Caki2 (cell line): ENCODE measurements at regions not wholly inside any gene's neighbourhood (a gene's known extent, or its start where the extent isn't known, plus 50 kb on each side); places are given as distances from the start of the nearest gene placed in this dataset.
A peak's percentile ranks its signal among the peaks of the same experiment; 100 is the strongest.
"Not testable (repeated sequence)": the region's sequence is repeated elsewhere in the genome, so short reads cannot be mapped to it uniquely, and the experiment has no call there.

Source experiments
- DNase-seq: peaks from one replicate; pipeline ENCODE4 v3.0.0-alpha.2; 2015; ENCODE audit warnings: low read depth
- in situ Hi-C: cut with HindIII; loops from 2 replicates; pipeline ENCODE4 v1.10.0; 2016; ENCODE audit warnings: low sequenced_read_pairs, low pct_unique_long_range_greater_than_20kb, mixed read lengths

DNA sequence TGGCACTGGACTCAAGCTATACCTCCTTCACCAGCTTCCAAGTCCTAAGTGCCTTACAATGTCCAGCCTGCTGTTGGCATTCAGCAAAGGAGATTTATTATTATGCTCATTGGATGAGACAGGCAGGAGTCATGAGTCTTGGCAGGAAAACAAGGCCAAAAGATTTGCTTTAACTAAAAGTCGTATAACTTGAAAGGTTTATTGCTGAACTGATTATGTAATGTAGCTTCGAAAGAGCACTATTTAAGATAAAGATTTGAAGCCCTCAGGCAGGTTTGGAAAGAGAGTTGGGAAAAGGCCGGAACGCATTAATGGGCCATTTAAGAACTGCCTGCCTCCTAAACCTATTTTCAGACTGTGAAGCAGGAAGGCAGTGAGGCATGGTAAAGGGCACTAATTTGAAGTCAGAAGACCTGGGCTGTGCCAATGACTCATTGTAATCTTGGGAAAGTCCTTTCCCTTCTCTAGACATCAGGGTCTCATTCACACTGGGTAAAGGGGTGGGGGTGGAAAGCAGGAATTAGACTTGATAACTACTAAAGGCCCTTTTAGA is 280.5 kb upstream of the EDA2R start:
- in situ Hi-C loops = no loop called here
- DNase-seq = peak; percentile 58

DNA sequence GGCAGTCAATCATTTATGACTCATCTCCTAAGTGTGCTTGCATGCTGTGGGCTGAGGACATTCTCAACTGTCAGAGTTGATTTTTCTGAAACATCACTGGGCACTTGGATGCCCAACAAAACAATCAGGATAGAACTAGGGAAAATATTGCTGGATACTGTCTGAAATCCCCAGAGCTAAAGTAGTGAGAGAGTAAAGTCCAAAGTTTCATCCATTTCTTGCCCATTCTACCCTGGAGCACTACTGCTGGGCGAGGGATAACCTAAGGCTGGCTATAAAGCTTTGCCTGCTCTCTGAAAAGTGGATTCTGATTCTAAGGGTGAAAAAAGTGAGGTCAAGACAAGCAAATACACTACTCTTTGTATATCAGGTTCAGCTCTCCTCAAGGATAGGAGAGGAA is 279.6 kb upstream of the EDA2R start:
- in situ Hi-C loops = no loop called here
- DNase-seq = no peak

DNA sequence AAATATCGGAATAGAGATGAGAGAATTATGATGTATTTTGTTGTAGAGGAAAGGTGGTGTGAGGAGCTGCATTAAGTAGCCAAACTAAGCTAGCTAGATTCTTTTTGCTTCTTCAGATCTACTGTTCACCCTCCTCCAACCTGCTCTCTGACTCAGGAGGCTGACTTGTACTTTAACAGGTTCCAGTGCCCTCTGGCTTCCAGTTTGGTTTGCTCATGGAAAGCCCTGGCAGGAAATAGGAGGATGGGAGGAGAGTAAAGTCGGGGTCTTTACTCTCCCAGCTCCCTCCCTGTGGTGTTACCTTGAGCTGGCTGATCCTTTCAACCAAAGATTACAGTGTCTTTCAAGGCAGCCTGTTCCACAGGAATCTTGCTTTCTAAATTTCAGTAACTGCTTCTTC is 277.0 kb upstream of the EDA2R start:
- in situ Hi-C loops = no loop called here
- DNase-seq = no peak

DNA sequence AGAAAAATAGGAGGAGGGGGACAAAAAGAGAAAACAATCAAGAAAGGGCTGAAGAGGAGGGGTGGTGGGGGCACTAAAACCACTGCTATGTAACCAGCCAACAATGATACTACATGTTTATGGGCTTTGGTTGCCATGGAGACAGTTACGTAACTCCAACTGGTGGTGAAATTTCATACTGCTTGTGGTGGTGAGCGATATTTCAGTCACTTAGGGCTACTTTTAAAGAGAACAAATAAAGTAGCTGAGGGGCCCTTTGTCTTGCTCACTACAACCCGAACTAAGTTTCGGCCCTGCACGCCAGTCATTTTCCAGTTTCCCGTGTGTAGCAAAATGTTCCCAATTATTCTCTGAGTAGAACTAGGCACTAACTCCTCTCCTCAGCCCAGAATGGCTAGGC is 275.2 kb upstream of the EDA2R start:
- no peak for DNase-seq
- in situ Hi-C loops = no loop called here

DNA sequence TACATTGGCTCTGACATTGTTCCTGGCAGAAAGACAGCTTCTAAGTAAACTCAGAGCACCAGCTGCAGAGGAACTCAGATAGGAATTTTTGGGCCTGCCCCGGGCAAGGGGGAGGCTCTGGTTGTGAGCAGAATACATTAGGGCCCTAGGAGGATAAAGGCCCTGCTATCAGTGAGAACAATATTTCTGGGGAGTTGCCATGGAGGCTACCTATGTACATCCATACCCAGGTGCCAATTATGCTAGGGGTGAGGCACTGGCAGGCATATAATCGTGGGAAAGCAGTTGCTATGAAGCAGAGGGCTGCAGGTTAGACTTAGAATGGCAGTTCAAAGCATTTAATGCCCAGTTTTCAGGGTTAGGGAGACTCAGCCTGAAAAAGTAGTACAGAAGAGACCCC is 273.5 kb upstream of the EDA2R start:
- DNase-seq = no peak
- in situ Hi-C loops = no loop called here

DNA sequence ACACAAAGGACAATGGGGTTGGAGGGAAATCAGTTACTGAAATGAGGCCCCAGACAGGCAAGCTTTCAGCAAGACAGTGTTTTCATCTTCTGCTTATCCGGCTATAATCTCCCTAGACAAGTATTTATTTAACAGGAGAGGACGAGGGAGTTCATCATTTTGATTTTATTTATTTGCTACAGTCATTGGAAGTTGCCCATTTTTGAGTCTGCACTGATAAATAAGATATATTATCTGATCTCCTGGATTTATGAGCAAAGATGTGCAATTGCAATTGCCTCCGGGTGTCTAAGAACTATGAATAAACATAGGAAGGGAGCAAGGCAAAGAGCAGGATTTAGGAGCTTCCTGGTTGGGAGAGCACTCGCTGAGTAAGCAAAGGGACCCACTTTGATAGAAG is 263.2 kb upstream of the EDA2R start:
- peak; percentile 5 for DNase-seq
- in situ Hi-C loops = no loop called here

DNA sequence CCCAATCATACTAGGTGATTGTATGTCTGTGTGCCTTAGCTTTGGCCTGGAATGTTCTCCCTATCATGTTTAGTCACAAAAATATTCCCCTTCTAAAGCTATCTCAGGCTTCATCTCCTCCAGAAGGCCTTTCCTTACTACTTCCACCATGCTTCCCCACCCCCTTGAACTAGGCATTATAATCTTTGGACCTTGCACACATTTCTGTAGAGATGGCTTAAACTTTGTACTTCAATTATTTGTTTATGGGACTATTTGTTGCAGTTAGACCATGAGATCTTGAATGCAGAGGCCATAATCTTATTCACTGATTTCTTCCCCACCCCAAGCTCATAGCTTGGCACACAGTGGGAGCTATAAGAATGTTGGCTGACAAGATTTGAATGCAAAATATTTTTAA is 262.0 kb upstream of the EDA2R start:
- in situ Hi-C loops = no loop called here
- DNase-seq = no peak

DNA sequence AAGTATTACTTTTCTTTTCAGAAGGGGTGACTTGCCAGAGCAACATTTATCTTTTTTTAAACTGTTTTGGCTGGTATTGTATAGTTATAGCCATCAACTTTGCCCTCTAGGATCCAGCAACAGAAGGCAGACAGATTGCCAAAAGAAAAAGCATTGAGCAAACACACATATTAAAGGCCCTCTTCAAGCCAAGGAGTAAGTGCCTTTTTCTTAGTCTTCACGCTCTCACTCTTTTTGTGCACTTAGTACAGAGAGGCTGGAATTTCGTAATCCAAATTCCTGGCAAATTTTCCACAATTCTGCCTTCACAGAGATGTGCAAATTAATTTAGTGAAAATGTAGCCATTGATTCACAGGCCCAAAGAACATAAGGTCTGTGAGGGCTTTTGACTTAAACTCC is 253.1 kb upstream of the EDA2R start:
- in situ Hi-C loops = no loop called here
- DNase-seq = no peak

DNA sequence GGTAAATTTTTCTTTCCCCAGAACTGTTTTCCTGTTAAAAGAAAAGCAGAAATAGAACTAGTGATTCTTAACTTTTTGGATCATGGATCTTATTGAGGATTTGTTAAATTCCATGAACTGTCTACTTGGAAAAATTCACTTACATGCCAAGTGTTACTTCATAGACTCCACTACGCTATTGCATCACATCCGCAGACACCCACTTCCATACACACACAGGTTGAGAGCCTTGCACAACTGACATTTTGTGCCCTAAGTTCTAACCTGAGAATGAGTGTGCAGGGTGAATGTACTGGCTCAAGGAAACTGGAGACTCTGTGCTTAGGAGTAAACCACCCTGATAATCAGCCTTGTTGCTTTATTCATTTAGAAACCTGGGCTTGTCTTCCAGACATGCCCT is 250.5 kb upstream of the EDA2R start:
- in situ Hi-C loops = no loop called here

DNA sequence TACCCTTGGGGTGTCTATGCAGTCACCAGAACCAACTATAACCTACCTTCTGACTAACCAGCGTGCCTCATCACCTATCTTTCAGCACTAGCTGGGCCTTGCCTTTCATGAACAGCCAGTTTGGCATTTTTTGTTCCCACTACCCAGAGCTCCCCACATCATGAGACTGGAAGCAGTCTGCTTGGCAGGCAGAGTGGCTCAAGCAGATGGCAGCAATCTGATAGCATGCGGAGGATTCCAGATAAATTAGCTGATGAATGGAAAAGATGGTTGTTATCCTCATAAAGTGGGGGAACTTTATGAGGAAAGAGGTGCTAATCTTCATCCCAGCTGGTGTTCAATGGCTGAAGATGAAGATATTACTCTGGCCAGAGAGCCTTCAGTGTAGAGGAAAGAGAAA is 243.2 kb upstream of the EDA2R start:
- in situ Hi-C loops = no loop called here
- DNase-seq = no peak

More for the DNA sequence above, 250.5 kb upstream of the EDA2R start:
- DNase-seq = no peak

DNA sequence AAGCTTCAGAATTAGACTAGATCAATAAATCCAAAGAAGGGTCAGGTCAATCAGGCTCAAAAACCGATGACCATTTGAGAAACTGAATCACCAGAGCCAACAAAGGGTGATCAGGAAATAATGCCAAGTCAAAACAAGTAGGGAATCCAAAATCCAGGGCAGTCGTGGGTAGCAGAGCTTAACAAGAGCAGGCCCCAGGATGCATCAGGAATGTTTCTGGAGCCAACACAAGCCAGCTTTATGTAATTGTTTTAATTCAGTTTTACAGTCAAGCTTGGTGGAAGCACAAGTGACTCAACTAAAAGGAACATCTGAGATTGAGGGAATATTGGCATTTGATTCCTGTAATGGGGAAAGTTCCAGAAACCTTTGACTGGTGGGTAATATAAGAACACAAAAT is 237.9 kb upstream of the EDA2R start:
- in situ Hi-C loops = no loop called here
- DNase-seq = peak; percentile 2

DNA sequence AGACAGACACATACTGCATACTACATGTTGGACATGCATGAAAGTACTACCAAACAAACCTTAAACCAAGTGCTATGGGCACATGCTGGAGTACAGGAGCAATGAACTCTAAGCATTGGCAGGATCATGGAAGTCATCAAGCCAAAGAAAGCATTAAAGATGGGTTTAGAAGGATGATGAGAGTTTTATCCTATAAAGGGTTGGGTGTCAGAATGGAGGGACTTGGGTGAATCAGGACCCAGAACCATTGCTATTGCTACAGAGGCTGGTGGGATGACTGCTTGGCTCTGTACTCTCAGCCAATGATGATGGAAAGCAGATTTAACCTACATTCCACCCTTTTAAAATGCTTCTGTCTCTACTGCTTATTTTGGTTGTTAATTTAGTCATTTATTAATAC is 233.9 kb upstream of the EDA2R start:
- no peak for DNase-seq

DNA sequence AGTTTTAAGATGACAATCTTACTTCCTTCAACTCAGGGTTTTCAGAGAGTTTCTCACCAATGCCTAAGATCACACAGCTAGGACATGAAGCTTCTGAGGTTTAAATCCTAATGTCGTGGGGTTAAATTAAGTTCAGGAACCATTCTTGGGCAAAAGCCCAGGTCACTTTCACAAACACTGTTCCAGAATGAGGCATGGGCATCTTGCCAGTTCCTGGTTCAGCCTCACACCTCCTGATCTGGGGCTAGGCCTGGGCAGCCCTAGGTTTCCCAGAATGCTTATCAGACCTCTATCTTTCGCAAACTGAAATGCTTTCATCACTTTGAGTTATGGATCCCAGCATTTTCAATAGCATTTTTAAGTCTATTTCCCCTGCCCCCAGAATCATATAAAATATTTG is 224.8 kb upstream of the EDA2R start:
- no peak for DNase-seq
- in situ Hi-C loops = no loop called here

More for the DNA sequence above, 233.9 kb upstream of the EDA2R start:
- in situ Hi-C loops = no loop called here

DNA sequence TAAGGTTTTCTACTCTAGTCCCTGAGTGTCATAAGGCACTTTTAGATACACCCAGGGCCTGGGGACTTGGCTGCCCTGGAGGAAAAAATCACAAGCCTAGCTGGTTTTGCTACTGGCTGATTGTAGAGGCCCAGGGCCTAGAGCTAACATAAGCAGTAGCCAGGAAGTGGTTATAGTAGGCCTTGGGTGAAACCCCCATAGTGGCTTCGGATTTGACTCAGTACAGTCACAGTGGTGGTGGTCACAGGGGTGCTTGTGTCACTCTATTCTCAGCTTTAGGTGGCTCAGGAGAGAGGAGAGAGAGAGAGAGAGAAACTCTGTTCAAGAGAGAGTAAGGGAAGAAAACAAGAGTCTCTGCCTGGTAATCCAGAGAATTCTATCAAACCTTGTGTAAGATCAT is 194.5 kb upstream of the EDA2R start:
- in situ Hi-C loops = no loop called here
- no peak for DNase-seq

DNA sequence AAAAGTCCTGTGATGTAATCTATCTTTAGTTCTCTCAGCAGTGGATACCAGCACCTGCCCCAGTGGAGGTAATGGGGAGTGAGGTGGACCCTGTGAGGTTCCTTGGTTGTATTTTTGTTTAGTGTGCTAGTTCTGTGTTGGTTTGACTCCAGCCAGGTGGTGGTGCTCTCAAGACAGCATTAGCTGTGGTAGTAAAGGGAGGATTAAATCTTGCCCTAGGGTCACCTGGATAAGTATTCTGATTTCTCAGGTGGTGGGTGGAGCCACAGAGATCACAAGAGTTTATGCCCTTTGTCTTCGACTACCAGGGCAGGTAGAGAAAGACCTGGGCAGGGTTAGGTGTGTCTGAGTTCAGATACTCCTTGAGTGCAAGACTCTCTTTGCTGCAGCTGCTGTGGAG is 176.3 kb upstream of the EDA2R start:
- in situ Hi-C loops = no loop called here
- DNase-seq = no peak

DNA sequence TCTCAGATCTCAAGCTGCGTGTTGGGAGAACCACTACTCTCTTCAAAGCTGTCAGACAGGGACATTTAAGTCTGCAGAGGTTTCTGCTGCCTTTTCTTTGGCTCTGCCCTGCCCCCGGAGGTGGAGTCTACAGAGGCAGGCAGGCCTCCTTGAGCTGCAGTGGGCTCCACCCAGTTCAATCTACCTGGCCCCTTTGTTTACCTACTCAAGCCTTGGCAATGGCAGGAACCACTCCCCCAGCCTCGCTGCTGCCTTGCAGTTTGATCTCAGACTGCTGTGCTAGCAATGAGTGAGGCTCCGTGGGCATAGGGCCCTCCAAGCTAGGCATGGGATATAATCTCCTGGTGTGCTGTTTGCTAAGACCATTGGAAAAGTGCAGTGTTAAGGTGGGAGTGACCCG is 155.6 kb upstream of the EDA2R start:
- DNase-seq, in situ Hi-C loops: not testable (repeated sequence)

DNA sequence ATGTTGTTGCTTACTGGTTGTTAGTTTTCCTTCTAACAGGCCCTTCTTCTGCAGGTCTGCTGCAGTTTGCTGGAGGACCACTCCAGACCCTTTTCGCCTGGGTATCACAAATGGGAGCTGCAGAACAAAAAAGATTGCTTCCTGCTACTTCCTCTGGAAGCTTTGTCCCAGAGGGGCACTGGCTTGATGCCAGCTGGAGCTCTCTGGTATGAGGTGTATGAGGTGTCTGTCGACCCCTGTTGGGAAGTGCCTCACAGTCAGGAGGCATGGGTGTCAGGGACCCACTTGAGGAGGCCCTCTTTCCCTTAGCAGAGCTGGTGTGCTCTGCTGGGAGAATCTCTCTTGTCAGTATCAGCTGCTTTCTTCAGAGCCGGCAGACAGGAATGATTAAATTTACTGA is 127.4 kb upstream of the EDA2R start:
- no peak for DNase-seq
- in situ Hi-C loops = no loop called here

DNA sequence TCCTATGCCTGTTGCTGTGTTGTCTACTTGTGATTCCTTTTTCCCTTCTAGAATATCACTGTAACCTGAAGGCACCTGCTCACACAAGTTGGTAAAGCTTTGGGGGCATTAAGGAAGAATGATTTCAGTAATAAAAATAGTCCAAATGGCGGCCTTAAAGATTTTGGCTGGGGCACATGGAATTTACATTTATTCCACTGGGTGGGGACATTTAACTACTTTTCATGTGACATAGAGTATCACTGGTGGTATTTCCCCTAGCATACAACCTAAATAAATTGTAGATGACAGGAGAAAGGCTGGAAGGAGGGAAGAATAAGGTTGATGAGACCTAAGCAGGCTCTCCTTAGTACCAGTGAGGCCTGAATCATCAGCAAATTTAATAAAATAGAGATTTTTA is 121.8 kb upstream of the EDA2R start:
- in situ Hi-C loops = no loop called here
- no peak for DNase-seq

DNA sequence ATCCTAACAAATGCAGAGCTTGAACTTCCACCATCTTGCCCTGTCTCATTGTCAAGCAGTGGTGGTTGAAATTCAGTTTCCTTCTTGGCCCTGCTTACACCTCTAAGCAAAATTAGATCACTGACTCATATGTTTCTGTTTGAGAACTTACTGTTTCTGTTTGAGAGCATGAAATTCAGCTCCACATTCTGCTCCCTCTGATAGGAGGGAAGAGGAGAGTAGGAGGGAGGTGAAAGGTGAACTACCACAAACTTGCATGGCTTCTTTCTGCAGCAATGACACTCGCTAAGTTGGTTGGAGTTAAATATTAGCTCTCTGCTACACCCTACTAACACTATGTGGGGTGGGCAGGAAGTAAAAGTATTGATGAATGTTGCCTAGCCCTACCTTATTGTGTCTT is 117.8 kb upstream of the EDA2R start:
- in situ Hi-C loops = no loop called here
- no peak for DNase-seq

DNA sequence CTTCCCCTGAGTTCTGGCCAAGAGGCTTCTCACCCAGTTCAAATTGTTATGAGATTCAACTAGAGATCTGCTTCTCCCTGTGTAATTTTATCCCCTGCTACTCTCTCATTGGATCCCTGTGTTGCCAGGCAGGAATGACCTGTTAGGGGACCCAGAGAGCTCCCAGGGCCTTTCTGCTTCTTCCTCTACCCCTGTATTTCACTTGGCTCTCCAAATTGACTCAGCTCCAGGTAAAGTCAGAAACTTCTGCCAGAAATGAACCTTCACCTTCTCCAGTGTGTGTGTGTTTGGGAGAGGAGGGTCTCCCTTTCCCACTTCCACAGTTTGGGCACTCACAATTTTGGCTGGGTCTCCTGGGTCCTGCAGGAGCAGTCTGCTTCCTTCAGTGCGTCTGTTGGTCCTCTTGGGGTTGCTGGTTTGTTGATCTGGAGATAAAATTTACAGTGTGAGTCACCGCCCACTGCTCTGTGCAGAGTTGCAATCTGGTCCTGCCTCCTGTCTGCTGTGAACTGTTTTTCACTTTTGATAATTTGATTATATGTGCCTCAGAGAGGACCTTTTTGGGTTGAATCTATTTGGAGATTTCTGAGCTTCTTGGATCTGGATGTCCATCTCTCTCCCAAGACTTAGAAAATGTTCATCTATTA is 112.4 kb upstream of the EDA2R start:
- in situ Hi-C loops = no loop called here
- DNase-seq = no peak
